ENCODE measurements at regions not wholly inside any gene's neighbourhood (a gene's known extent, or its start where the extent isn't known, plus 50 kb on each side); places are given as distances from the start of the nearest gene placed in this dataset.

- no peaks in the 10 kb centered on the region for H3K27me3 ChIP-seq (replicated peaks; ENCODE audit: control insufficient read depth, insufficient read depth, low read length)
- no peak for DNase-seq (ENCODE audit: low read depth)
- H3K9me3 ChIP-seq (ENCODE audit: control insufficient read depth, low read length) = peaks cover 11% of the 10 kb centered on the region
- H3K4me3 ChIP-seq (ENCODE audit: low read length) = no peak overlapping the region
- no peaks in the 10 kb centered on the region for H3K4me1 ChIP-seq (ENCODE audit: control insufficient read depth, insufficient read depth, low read length)
- H3K36me3 ChIP-seq (ENCODE audit: control insufficient read depth, insufficient read depth, low read length, severe bottlenecking) = no peaks in the 10 kb centered on the region
- no peak overlapping the region for H3K9ac ChIP-seq (ENCODE audit: low read length)
Observed at GRCh38 chrX:148265829-148266228, 234.6 kb upstream of the AFF2 start.

GRCh38 chrX:148268673-148269072 lies 231.7 kb upstream of the AFF2 start:
- H3K9me3 ChIP-seq (ENCODE audit: control insufficient read depth, low read length) = peaks cover 9% of the 10 kb centered on the region
- DNase-seq (ENCODE audit: low read depth) = no peak
- no peaks in the 10 kb centered on the region for H3K27me3 ChIP-seq (replicated peaks; ENCODE audit: control insufficient read depth, insufficient read depth, low read length)
- H3K4me1 ChIP-seq (ENCODE audit: control insufficient read depth, insufficient read depth, low read length) = no peaks in the 10 kb centered on the region
- H3K9ac ChIP-seq (ENCODE audit: low read length) = no peak overlapping the region
- no peak overlapping the region for H3K4me3 ChIP-seq (ENCODE audit: low read length)
- H3K36me3 ChIP-seq (ENCODE audit: control insufficient read depth, insufficient read depth, low read length, severe bottlenecking) = no peaks in the 10 kb centered on the region

GRCh38 chrX:148269513-148269912 lies 230.9 kb upstream of the AFF2 start:
- Histone ChIP-seq H3K9me3 (ENCODE audit: control insufficient read depth, low read length) (peaks cover 6% of the 10 kb centered on the region), H3K9ac (ENCODE audit: low read length) (no peak overlapping the region), H3K4me1 (ENCODE audit: control insufficient read depth, insufficient read depth, low read length) (no peaks in the 10 kb centered on the region), H3K4me3 (ENCODE audit: low read length) (no peak overlapping the region), H3K27me3 (replicated peaks; ENCODE audit: control insufficient read depth, insufficient read depth, low read length) (no peaks in the 10 kb centered on the region), H3K36me3 (ENCODE audit: control insufficient read depth, insufficient read depth, low read length, severe bottlenecking) (no peaks in the 10 kb centered on the region)
- DNase-seq (ENCODE audit: low read depth) = no peak

GRCh38 chrX:148270499-148270898 lies 229.9 kb upstream of the AFF2 start:
- no peaks in the 10 kb centered on the region for H3K4me1 ChIP-seq (ENCODE audit: control insufficient read depth, insufficient read depth, low read length)
- no peaks in the 10 kb centered on the region for H3K36me3 ChIP-seq (ENCODE audit: control insufficient read depth, insufficient read depth, low read length, severe bottlenecking)
- H3K27me3 ChIP-seq (replicated peaks; ENCODE audit: control insufficient read depth, insufficient read depth, low read length) = no peaks in the 10 kb centered on the region
- DNase-seq (ENCODE audit: low read depth) = no peak
- no peak overlapping the region for H3K4me3 ChIP-seq (ENCODE audit: low read length)
- peaks cover 3% of the 10 kb centered on the region for H3K9me3 ChIP-seq (ENCODE audit: control insufficient read depth, low read length)
- no peak overlapping the region for H3K9ac ChIP-seq (ENCODE audit: low read length)

GRCh38 chrX:148271263-148271662 lies 229.2 kb upstream of the AFF2 start:
- Histone ChIP-seq H3K27me3 (replicated peaks; ENCODE audit: control insufficient read depth, insufficient read depth, low read length) (no peaks in the 10 kb centered on the region), H3K36me3 (ENCODE audit: control insufficient read depth, insufficient read depth, low read length, severe bottlenecking) (no peaks in the 10 kb centered on the region), H3K4me3 (ENCODE audit: low read length) (no peak overlapping the region), H3K4me1 (ENCODE audit: control insufficient read depth, insufficient read depth, low read length) (no peaks in the 10 kb centered on the region), H3K9me3 (ENCODE audit: control insufficient read depth, low read length) (peaks cover 3% of the 10 kb centered on the region), H3K9ac (ENCODE audit: low read length) (no peak overlapping the region)
- no peak for DNase-seq (ENCODE audit: low read depth)

GRCh38 chrX:148281920-148282319 lies 218.5 kb upstream of the AFF2 start:
- no peaks in the 10 kb centered on the region for H3K36me3 ChIP-seq (ENCODE audit: control insufficient read depth, insufficient read depth, low read length, severe bottlenecking)
- H3K9me3 ChIP-seq (ENCODE audit: control insufficient read depth, low read length) = peaks cover 3% of the 10 kb centered on the region
- H3K27me3 ChIP-seq (replicated peaks; ENCODE audit: control insufficient read depth, insufficient read depth, low read length) = no peaks in the 10 kb centered on the region
- no peak overlapping the region for H3K4me3 ChIP-seq (ENCODE audit: low read length)
- H3K4me1 ChIP-seq (ENCODE audit: control insufficient read depth, insufficient read depth, low read length) = no peaks in the 10 kb centered on the region
- no peak for DNase-seq (ENCODE audit: low read depth)
- no peak overlapping the region for H3K9ac ChIP-seq (ENCODE audit: low read length)

- Histone ChIP-seq H3K4me3 (ENCODE audit: low read length) (no peak overlapping the region), H3K27me3 (replicated peaks; ENCODE audit: control insufficient read depth, insufficient read depth, low read length) (no peaks in the 10 kb centered on the region), H3K9me3 (ENCODE audit: control insufficient read depth, low read length) (peaks cover under 1% of the 10 kb centered on the region), H3K9ac (ENCODE audit: low read length) (no peak overlapping the region), H3K36me3 (ENCODE audit: control insufficient read depth, insufficient read depth, low read length, severe bottlenecking) (no peaks in the 10 kb centered on the region), H3K4me1 (ENCODE audit: control insufficient read depth, insufficient read depth, low read length) (no peaks in the 10 kb centered on the region)
- DNase-seq (ENCODE audit: low read depth) = no peak
Observed at GRCh38 chrX:148282504-148282903, 217.9 kb upstream of the AFF2 start.

- DNase-seq (ENCODE audit: low read depth) = no peak
- H3K4me1 ChIP-seq (ENCODE audit: control insufficient read depth, insufficient read depth, low read length) = no peaks in the 10 kb centered on the region
- no peaks in the 10 kb centered on the region for H3K27me3 ChIP-seq (replicated peaks; ENCODE audit: control insufficient read depth, insufficient read depth, low read length)
- H3K4me3 ChIP-seq (ENCODE audit: low read length) = no peak overlapping the region
- no peak overlapping the region for H3K9ac ChIP-seq (ENCODE audit: low read length)
- no peaks in the 10 kb centered on the region for H3K9me3 ChIP-seq (ENCODE audit: control insufficient read depth, low read length)
- H3K36me3 ChIP-seq (ENCODE audit: control insufficient read depth, insufficient read depth, low read length, severe bottlenecking) = no peaks in the 10 kb centered on the region
Observed at GRCh38 chrX:148284056-148284455, 216.4 kb upstream of the AFF2 start.

GRCh38 chrX:148284821-148285220 lies 215.6 kb upstream of the AFF2 start:
- Histone ChIP-seq H3K27me3 (replicated peaks; ENCODE audit: control insufficient read depth, insufficient read depth, low read length) (no peaks in the 10 kb centered on the region), H3K9me3 (ENCODE audit: control insufficient read depth, low read length) (no peaks in the 10 kb centered on the region), H3K4me3 (ENCODE audit: low read length) (no peak overlapping the region), H3K4me1 (ENCODE audit: control insufficient read depth, insufficient read depth, low read length) (no peaks in the 10 kb centered on the region), H3K36me3 (ENCODE audit: control insufficient read depth, insufficient read depth, low read length, severe bottlenecking) (no peaks in the 10 kb centered on the region), H3K9ac (ENCODE audit: low read length) (no peak overlapping the region)
- DNase-seq (ENCODE audit: low read depth) = no peak

GRCh38 chrX:148288451-148288850 lies 212.0 kb upstream of the AFF2 start:
- no peaks in the 10 kb centered on the region for H3K27me3 ChIP-seq (replicated peaks; ENCODE audit: control insufficient read depth, insufficient read depth, low read length)
- H3K4me3 ChIP-seq (ENCODE audit: low read length) = no peak overlapping the region
- H3K9ac ChIP-seq (ENCODE audit: low read length) = no peak overlapping the region
- no peaks in the 10 kb centered on the region for H3K9me3 ChIP-seq (ENCODE audit: control insufficient read depth, low read length)
- no peaks in the 10 kb centered on the region for H3K36me3 ChIP-seq (ENCODE audit: control insufficient read depth, insufficient read depth, low read length, severe bottlenecking)
- H3K4me1 ChIP-seq (ENCODE audit: control insufficient read depth, insufficient read depth, low read length) = no peaks in the 10 kb centered on the region
- no peak for DNase-seq (ENCODE audit: low read depth)

- H3K4me3 ChIP-seq (ENCODE audit: low read length) = no peak overlapping the region
- DNase-seq (ENCODE audit: low read depth) = no peak
- H3K4me1 ChIP-seq (ENCODE audit: control insufficient read depth, insufficient read depth, low read length) = no peaks in the 10 kb centered on the region
- no peaks in the 10 kb centered on the region for H3K27me3 ChIP-seq (replicated peaks; ENCODE audit: control insufficient read depth, insufficient read depth, low read length)
- no peaks in the 10 kb centered on the region for H3K36me3 ChIP-seq (ENCODE audit: control insufficient read depth, insufficient read depth, low read length, severe bottlenecking)
- H3K9ac ChIP-seq (ENCODE audit: low read length) = no peak overlapping the region
- H3K9me3 ChIP-seq (ENCODE audit: control insufficient read depth, low read length) = no peaks in the 10 kb centered on the region
Observed at GRCh38 chrX:148290041-148290440, 210.4 kb upstream of the AFF2 start.

- Histone ChIP-seq H3K27me3 (replicated peaks; ENCODE audit: control insufficient read depth, insufficient read depth, low read length) (no peaks in the 10 kb centered on the region), H3K36me3 (ENCODE audit: control insufficient read depth, insufficient read depth, low read length, severe bottlenecking) (no peaks in the 10 kb centered on the region), H3K4me1 (ENCODE audit: control insufficient read depth, insufficient read depth, low read length) (no peaks in the 10 kb centered on the region), H3K9me3 (ENCODE audit: control insufficient read depth, low read length) (no peaks in the 10 kb centered on the region), H3K4me3 (ENCODE audit: low read length) (no peak overlapping the region), H3K9ac (ENCODE audit: low read length) (no peak overlapping the region)
- no peak for DNase-seq (ENCODE audit: low read depth)
Observed at GRCh38 chrX:148290931-148291330, 209.5 kb upstream of the AFF2 start.
